ENCODE measurements at regions not wholly inside any gene's neighbourhood (a gene's known extent, or its start where the extent isn't known, plus 50 kb on each side); places are given as distances from the start of the nearest gene placed in this dataset.

GRCh38 chr13:22468045-22468444, 712.7 kb upstream of the SGCG start:
- no peak for DNase-seq

GRCh38 chr13:22468824-22469223, 712.0 kb upstream of the SGCG start:
- no peak for DNase-seq

- no peak for DNase-seq
These were observed 711.3 kb upstream of the SGCG start for GRCh38 chr13:22469452-22469851.

- no peak for DNase-seq
These were observed 710.7 kb upstream of the SGCG start for GRCh38 chr13:22470075-22470474.

- DNase-seq = no peak
These were observed 698.2 kb upstream of the SGCG start for GRCh38 chr13:22482496-22483000.

- no peak for DNase-seq
These were observed 697.5 kb upstream of the SGCG start for GRCh38 chr13:22483276-22483675.

- DNase-seq = no peak
These were observed 694.3 kb upstream of the SGCG start for GRCh38 chr13:22486490-22486889.

- no peak for DNase-seq
These were observed 692.8 kb upstream of the SGCG start for GRCh38 chr13:22487932-22488331.

- no peak for DNase-seq
These were observed 691.0 kb upstream of the SGCG start for GRCh38 chr13:22489771-22490170.

GRCh38 chr13:22495819-22496218, 685.0 kb upstream of the SGCG start:
- DNase-seq = no peak

- DNase-seq = no peak
These were observed 683.8 kb upstream of the SGCG start for GRCh38 chr13:22496803-22497508.

GRCh38 chr13:22497991-22498780, 682.6 kb upstream of the SGCG start:
- no peak for DNase-seq

- DNase-seq = no peak
These were observed 680.9 kb upstream of the SGCG start for GRCh38 chr13:22499919-22500318.

- no peak for DNase-seq
These were observed 675.3 kb upstream of the SGCG start for GRCh38 chr13:22505489-22505888.

GRCh38 chr13:22506096-22506691, 674.6 kb upstream of the SGCG start:
- no peak for DNase-seq

- no peak for DNase-seq
These were observed 663.2 kb upstream of the SGCG start for GRCh38 chr13:22517544-22517943.

- no peak for DNase-seq
These were observed 643.9 kb upstream of the SGCG start for GRCh38 chr13:22536851-22537250.

- DNase-seq = no peak
These were observed 642.4 kb upstream of the SGCG start for GRCh38 chr13:22538400-22538799.

- DNase-seq = no peak
These were observed 631.7 kb upstream of the SGCG start for GRCh38 chr13:22549126-22549525.

- peak; percentile 39 to 66 for DNase-seq
These were observed 619.2 kb upstream of the SGCG start for GRCh38 chr13:22561581-22561980.

- DNase-seq = no peak
These were observed 618.7 kb upstream of the SGCG start for GRCh38 chr13:22562116-22562515.

GRCh38 chr13:22563272-22563671, 617.5 kb upstream of the SGCG start:
- no peak for DNase-seq

- DNase-seq = no peak
These were observed 611.0 kb upstream of the SGCG start for GRCh38 chr13:22569811-22570210.

- no peak for DNase-seq
These were observed 590.9 kb upstream of the SGCG start for GRCh38 chr13:22589880-22590279.
